GM12891 (cell line): ENCODE measurements at regions not wholly inside any gene's neighbourhood (a gene's known extent, or its start where the extent isn't known, plus 50 kb on each side); places are given as distances from the start of the nearest gene placed in this dataset.

ENCODE experiments used
- DNase-seq: peaks from one replicate; pipeline ENCODE4 v3.0.0; 2011; ENCODE audit warnings: low spot score; ENCODE audit not compliant: insufficient read length
- FAIRE-seq: peaks from 2 replicates; lab custom pipeline; 2011; peaks lifted over from hg19 to GRCh38; lab: Jason Lieb, UNC
- PAX5 ChIP-seq: IDR thresholded peaks from 2 replicates; pipeline ENCODE4 v1.6.1; 2011; ENCODE audit warnings: low read length, moderate library complexity, mild to moderate bottlenecking; ENCODE audit not compliant: insufficient read depth, severe bottlenecking
- POLR2A ChIP-seq: IDR thresholded peaks from 2 replicates; pipeline ENCODE4 v1.6.1; 2011; ENCODE audit warnings: low read depth, low read length, control low read depth
- POLR2AphosphoS5 ChIP-seq: IDR thresholded peaks from 2 replicates; pipeline ENCODE4 v1.6.1; 2011; ENCODE audit warnings: low read depth, low read length, control low read depth
- POU2F2 ChIP-seq: IDR thresholded peaks from 2 replicates; pipeline ENCODE4 v1.6.1; 2011; ENCODE audit warnings: low read depth, mild to moderate bottlenecking, control low read depth, low read length, moderate library complexity
- SPI1 ChIP-seq: IDR thresholded peaks from 2 replicates; pipeline ENCODE4 v1.6.1; 2011; ENCODE audit warnings: low read depth, low read length, control low read depth
- TAF1 ChIP-seq: IDR thresholded peaks from 2 replicates; pipeline ENCODE4 v1.6.1; 2011; ENCODE audit warnings: low read depth, low read length, control low read depth

DNA sequence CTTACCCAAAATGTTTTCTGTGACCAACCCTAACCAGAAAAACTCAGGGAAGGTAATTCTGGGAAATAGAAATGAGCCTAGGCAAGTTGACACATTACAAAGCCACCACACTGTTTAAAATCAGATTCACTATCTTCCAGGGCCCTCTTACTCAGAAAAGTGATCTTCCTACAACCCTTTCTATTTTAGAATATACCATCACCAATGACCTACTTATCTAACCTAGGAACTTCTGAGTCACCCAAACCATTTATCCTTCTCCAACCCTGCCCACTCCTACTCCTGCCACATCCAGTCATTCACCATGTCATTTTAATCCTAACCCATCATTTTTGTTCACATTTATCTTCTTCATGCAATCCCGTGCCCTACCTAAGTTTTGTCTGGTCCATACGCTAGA lies 89.9 kb downstream of the FTHL17 start:
- DNase-seq (no peak), FAIRE-seq (no peak)
- no peak for TF ChIP-seq SPI1
- TF ChIP-seq TAF1: no peak
- TF ChIP-seq POLR2A: no peak
- TF ChIP-seq POLR2AphosphoS5: no peak
- no peak for TF ChIP-seq PAX5
- no peak for TF ChIP-seq POU2F2

- DNase-seq: no peak
- FAIRE-seq: no peak
- TF ChIP-seq POLR2AphosphoS5 (no peak), PAX5 (no peak), POLR2A (no peak), TAF1 (no peak), POU2F2 (no peak), SPI1 (no peak)
Measured at GRCh38 chrX:30979271-30979670, 90.2 kb upstream of the TAB3 start.

GRCh38 chrX:30975467-30975866 lies 86.4 kb upstream of the TAB3 start:
- DNase-seq (no peak), FAIRE-seq (no peak)
- TF ChIP-seq POLR2AphosphoS5 (no peak), PAX5 (no peak), SPI1 (no peak), TAF1 (no peak)

DNA sequence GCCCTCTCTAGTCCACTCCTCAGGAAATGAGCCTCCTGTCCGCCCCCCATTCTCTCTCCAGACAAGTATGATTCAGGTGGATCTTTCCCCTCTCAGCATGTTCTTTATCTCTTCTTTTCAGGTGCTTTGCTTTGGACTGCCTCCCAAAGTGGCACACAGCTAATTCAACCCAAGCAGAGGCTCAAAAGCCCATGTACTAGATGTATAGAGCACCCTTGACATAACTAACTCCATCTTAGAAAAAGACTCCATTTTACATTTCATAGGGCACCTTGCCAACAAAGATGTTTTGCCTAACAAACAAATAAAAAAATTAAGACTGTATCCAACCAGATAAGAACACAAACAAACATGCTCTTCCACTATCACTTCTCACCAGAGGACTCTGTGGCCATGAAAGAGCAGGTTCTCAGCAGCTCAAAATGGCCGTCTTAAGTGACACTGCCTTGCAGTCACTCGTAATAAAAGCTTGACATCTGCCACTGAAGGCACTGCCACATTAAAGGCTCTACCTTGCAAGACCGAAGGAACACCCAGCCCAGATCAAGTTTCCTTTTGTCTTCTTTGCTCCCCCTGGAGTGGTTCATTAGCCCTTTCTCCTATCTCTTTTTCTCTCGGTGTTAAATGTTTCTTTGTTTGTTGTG lies 84.9 kb upstream of the TAB3 start:
- no peak for FAIRE-seq
- no peak for TF ChIP-seq SPI1
- TF ChIP-seq PAX5: no peak
- TF ChIP-seq POU2F2: no peak
- no peak for TF ChIP-seq POLR2AphosphoS5
- no peak for TF ChIP-seq POLR2A
- TF ChIP-seq TAF1: no peak
- DNase-seq: no peak

DNA sequence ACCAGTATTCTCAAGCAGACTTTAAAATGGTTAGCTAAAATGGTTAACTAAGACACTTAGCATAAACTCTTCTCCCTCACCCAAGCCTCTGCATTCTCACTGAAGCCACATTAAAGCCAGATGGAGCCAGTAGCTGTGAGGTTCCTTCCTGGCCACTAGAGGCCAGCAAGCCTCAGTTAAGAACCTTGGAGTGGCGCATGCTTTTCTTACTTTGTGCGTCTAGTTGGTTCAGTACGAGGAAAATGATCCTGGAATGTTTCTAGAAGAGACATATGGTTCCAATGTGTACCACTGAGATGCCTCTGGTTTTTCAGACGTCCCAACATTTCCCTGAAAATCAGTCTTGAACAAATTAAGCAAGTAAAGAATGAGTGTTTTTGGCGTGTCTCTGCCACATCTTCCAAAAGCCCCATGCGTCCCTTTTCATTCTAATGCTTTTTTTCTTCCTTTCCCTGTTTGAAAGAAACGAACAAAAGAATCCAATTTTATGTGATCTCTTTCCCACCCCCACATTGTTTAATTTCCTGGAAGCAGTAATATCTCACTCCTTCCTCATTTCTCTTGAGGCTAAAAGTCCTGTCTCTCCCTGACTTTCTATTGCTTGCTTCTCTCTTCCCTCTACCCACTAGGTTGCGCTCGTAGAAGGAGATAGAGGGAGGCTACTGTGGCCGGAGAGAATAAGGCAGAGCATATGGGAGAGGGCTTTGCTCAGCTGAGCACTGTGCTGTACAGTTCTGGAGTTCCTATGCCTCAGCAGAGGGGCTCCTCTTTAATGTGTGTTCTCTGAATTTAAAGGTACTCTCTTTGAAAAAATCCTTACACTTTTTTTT lies 82.9 kb upstream of the TAB3 start:
- FAIRE-seq (peak; percentile 60), DNase-seq (peak; percentile 10)
- TF ChIP-seq SPI1: no peak
- no peak for TF ChIP-seq PAX5

DNA sequence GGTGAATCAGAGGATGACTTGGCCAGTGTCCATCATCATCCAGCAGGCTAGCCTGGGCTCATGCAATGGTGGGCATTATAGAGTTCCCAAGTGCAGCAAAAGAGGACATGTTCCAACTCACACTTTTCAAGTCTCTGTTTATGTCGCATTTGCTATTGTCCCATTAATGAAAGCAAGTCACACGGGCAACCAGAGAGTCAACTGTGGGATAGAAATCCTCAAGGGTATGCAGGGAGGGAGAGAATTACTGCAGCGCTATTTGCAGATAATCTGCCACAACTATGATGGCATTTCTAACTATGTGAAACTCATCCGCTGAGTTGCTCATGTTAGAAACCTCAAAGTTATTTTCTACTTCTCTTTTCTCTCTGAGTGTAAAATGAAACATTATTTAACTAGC lies 78.5 kb upstream of the TAB3 start:
- DNase-seq: no peak
- no peak for FAIRE-seq
- TF ChIP-seq PAX5 (no peak), SPI1 (no peak), POLR2AphosphoS5 (no peak), TAF1 (no peak), POU2F2 (no peak)

- no peak for DNase-seq
- no peak for FAIRE-seq
Measured at GRCh38 chrX:30965767-30966166, 76.7 kb upstream of the TAB3 start.

GRCh38 chrX:30961387-30962174 lies 72.5 kb upstream of the TAB3 start:
- TF ChIP-seq POU2F2: no peak
- no peak for TF ChIP-seq PAX5
- no peak for TF ChIP-seq TAF1
- no peak for TF ChIP-seq POLR2A
- TF ChIP-seq SPI1: no peak
- no peak for TF ChIP-seq POLR2AphosphoS5
- FAIRE-seq (no peak), DNase-seq (no peak)

More at GRCh38 chrX:30965767-30966166, 76.7 kb upstream of the TAB3 start:
- no peak for TF ChIP-seq POLR2AphosphoS5
- no peak for TF ChIP-seq POU2F2
- TF ChIP-seq PAX5: no peak

DNA sequence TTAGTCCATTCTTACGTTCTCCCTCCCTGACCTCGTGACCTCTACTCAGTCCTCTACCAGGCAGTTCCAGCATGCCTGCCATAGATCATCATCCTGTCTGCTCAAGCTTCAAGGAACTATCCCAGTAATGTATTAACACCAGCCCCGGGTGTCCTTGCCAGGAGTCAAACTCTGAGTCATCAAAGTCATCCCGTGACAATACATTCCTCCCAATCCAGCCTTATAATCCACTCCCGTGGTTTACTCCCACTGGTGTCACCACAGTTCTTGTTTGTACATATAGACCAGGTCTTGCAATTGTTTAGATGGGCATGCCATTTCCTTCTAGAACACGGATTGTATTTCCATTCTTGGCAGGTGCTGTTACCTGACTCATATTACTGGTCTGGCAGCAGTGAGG lies 68.7 kb upstream of the TAB3 start:
- TF ChIP-seq PAX5: no peak
- TF ChIP-seq TAF1: no peak
- no peak for TF ChIP-seq POLR2AphosphoS5
- FAIRE-seq (no peak), DNase-seq (no peak)

DNA sequence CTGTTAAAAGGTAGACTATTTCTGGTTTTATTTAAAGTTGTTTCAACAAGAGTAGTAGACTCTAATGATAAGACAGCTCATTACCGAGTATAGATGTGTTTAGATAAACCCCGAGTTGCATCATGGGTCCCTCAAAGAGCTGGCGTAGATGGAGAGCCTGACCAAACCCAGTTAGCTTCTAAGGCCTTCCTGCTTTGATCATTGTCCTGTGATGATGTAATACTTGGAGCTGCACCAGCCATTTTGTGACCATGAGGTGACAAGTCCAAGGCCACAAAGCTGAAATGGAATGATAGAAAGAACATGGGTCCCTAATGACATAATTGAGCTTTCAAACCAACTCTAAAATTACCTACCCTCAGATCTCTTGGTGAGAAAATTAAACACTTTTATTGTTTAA lies 66.6 kb upstream of the TAB3 start:
- FAIRE-seq (no peak), DNase-seq (no peak)
- TF ChIP-seq PAX5: no peak
- no peak for TF ChIP-seq POLR2A
- no peak for TF ChIP-seq POU2F2
- TF ChIP-seq SPI1: no peak
- no peak for TF ChIP-seq TAF1
- TF ChIP-seq POLR2AphosphoS5: no peak
